Neutrophil (primary cell): ENCODE measurements at regions not wholly inside any gene's neighbourhood (a gene's known extent, or its start where the extent isn't known, plus 50 kb on each side); places are given as distances from the start of the nearest gene placed in this dataset.

Experiments
- H3K27ac ChIP-seq: fragments of 200-600 bp; sonication (generic); 2 replicates; pipeline ENCODE4 v1.5.1; 2016; ENCODE audit warnings: mild to moderate bottlenecking, moderate library complexity
- H3K27me3 ChIP-seq: fragments of 200-600 bp; sonication (generic); 2 replicates; pipeline ENCODE4 v1.6.0; 2016; ENCODE audit warnings: mild to moderate bottlenecking
- H3K36me3 ChIP-seq: fragments of 200-600 bp; sonication (generic); 2 replicates; pipeline ENCODE4 v1.5.1; 2017
- H3K4me1 ChIP-seq, 2 experiments: fragments of 200-600 bp in 1 of 2; sonication (generic) in 1 of 2; 1 replicate in 1 of 2; 2 replicates in 1 of 2; pipeline versions ENCODE4 v1.5.1 to v1.6.1; 2013 to 2016; ENCODE audit warnings: low read depth in 1 of 2, low read length in 1 of 2, mild to moderate bottlenecking in 1 of 2, moderate library complexity in 1 of 2; ENCODE audit not compliant: control insufficient read depth in 1 of 2, insufficient read depth in 1 of 2
- H3K4me3 ChIP-seq, 2 experiments: fragments of 200-600 bp in 1 of 2; sonication (generic) in 1 of 2; 1 replicate in 1 of 2; 2 replicates in 1 of 2; pipeline ENCODE4 v1.5.1; 2013 to 2016; ENCODE audit warnings: low read depth in 1 of 2, low read length in 1 of 2, mild to moderate bottlenecking in 1 of 2, moderate library complexity in 1 of 2
- H3K9me3 ChIP-seq: fragments of 200-600 bp; sonication (generic); 2 replicates; pipeline ENCODE4 v1.5.1; 2016
- TF ChIP-seq, protein P1 (sequence below): fragments of 200-600 bp; sonication (generic); IDR thresholded peaks from 2 replicates; pipeline ENCODE4 v1.5.1; 2016; ENCODE audit warnings: antibody characterized with exemption

DNA sequence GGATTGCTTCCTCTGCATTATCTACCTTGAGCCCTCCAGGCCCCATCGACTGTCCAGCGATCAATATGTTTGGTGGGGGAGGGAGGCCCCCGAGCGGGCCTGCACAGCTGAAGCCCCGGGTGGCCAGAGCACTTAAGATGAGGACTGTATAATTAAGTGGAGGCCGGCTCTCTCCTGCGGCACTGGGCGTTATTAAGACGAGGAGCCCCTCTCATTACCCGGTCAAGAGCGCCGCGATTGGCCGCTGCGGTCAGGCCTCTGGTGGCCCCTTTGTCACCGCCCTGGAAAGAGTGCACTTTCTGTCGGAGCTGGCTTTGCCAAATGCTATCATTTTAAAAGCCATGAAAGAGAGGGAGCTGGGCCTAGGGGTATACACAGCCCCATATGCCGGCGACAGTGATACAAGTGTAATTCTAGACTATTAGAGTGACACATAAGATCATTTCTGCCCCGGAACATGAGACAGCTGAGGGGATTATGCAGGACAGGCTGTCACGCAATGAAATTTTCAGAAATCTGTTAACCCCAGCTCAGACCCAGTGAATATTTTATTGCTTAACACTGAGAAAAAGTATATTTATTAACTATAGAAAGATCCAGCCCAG lies 106.3 kb upstream of the IRX1 start:
- Histone ChIP-seq H3K4me3 (no peak overlapping the region), H3K27ac (no peak overlapping the region), H3K4me1 (no peaks in the 10 kb centered on the region), H3K36me3 (no peaks in the 10 kb centered on the region), H3K27me3 (no peaks in the 10 kb centered on the region), H3K9me3 (no peaks in the 10 kb centered on the region)
- TF ChIP-seq, protein P1, sequence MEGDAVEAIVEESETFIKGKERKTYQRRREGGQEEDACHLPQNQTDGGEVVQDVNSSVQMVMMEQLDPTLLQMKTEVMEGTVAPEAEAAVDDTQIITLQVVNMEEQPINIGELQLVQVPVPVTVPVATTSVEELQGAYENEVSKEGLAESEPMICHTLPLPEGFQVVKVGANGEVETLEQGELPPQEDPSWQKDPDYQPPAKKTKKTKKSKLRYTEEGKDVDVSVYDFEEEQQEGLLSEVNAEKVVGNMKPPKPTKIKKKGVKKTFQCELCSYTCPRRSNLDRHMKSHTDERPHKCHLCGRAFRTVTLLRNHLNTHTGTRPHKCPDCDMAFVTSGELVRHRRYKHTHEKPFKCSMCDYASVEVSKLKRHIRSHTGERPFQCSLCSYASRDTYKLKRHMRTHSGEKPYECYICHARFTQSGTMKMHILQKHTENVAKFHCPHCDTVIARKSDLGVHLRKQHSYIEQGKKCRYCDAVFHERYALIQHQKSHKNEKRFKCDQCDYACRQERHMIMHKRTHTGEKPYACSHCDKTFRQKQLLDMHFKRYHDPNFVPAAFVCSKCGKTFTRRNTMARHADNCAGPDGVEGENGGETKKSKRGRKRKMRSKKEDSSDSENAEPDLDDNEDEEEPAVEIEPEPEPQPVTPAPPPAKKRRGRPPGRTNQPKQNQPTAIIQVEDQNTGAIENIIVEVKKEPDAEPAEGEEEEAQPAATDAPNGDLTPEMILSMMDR: no peak

DNA sequence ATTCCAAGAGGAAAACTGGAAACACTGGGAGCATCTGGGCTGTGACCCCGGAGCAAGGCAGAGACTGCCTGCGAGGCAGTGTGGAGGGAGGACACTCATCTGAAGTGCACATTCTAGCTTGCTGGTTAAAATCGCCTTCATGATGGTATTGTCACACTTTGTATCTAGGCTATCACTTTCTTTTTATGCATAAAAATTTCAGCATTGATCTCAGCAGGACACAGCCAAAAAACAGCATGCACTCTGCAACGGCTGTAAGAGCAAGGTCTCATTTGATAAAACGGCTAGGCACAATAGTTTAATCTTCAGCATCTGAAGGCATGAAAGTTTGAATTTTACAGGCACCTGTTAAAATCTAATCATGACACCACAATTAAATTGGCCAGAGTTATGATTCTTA lies 110.8 kb upstream of the IRX1 start:
- no peak overlapping the region for H3K4me3 ChIP-seq
- no peaks in the 10 kb centered on the region for H3K4me1 ChIP-seq
- no peaks in the 10 kb centered on the region for H3K36me3 ChIP-seq
- TF ChIP-seq, protein P1: no peak
- H3K27ac ChIP-seq: no peak overlapping the region
- no peaks in the 10 kb centered on the region for H3K9me3 ChIP-seq
- no peaks in the 10 kb centered on the region for H3K27me3 ChIP-seq

DNA sequence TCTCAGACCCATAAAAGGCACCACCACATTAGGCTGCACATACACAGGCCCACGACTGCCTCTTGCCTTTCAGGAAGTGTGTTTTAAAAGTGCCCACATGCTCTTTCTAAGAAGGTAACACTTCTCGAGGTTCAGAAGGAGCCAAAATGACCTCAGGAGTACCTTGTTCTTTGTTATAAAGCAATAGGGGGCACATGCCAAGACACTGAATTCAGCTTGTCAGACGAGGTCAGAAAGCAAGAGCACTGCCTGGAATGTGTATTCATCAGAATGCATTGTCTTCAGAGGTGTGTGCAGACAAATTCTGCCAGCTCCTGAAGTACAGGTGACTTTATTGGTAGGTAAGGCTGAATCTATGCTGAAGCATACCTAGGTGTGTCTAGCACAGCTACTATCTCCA lies 114.5 kb upstream of the IRX1 start:
- H3K27ac ChIP-seq: no peak overlapping the region
- no peaks in the 10 kb centered on the region for H3K4me1 ChIP-seq
- H3K9me3 ChIP-seq: no peaks in the 10 kb centered on the region
- no peaks in the 10 kb centered on the region for H3K27me3 ChIP-seq
- TF ChIP-seq, protein P1: no peak
- no peak overlapping the region for H3K4me3 ChIP-seq
- H3K36me3 ChIP-seq: no peaks in the 10 kb centered on the region

DNA sequence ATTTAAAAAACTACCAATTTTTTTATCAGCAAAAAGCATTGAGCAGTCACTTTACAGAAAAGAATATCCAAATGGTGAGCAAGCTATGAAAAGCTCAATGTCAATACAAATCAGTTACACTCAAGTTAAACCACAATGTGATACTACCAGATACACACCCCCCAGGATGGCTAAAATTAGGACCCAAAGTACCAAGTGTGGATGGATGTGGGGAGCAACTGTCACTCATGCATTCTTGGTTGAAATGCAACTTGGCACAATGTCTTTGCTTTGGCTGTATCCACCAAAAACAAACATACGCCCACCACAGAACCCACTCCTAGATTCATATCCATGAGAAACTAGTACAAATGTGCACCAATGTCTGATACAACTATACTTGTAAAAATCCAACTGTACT lies 120.0 kb upstream of the IRX1 start:
- no peak overlapping the region for H3K4me3 ChIP-seq

DNA sequence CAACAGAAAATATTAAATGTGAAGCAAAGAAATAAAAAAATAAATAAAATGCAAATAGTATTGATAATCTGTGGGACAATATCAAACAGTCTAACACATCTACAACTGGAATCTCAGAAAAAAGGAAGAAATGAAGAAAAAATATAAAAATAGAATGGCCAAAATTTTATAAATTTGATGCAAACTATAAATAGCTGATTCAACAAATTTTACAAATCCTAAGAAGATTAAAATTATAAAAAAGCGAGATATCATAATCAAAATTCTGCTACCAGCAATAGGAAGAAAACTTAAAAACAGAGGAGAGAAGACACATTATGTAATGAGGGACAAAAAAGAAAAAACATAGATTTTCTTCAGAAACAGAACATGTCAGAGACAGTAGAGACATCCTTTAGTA lies 129.2 kb upstream of the IRX1 start:
- no peak overlapping the region for H3K27ac ChIP-seq

More for the DNA sequence above, 120.0 kb upstream of the IRX1 start:
- TF ChIP-seq, protein P1: no peak
- H3K27ac ChIP-seq: no peak overlapping the region
- no peaks in the 10 kb centered on the region for H3K4me1 ChIP-seq
- H3K27me3 ChIP-seq: no peaks in the 10 kb centered on the region
- no peaks in the 10 kb centered on the region for H3K36me3 ChIP-seq
- no peaks in the 10 kb centered on the region for H3K9me3 ChIP-seq

More for the DNA sequence above, 129.2 kb upstream of the IRX1 start:
- Histone ChIP-seq H3K9me3 (peaks cover 3% of the 10 kb centered on the region), H3K4me1 (no peaks in the 10 kb centered on the region), H3K4me3 (no peak overlapping the region), H3K36me3 (no peaks in the 10 kb centered on the region), H3K27me3 (no peaks in the 10 kb centered on the region)
- TF ChIP-seq, protein P1: no peak
